HUES48 (cell line): ENCODE measurements at regions not wholly inside any gene's neighbourhood (a gene's known extent, or its start where the extent isn't known, plus 50 kb on each side); places are given as distances from the start of the nearest gene placed in this dataset.
"Not testable (repeated sequence)": the region's sequence is repeated elsewhere in the genome, so short reads cannot be mapped to it uniquely, and the experiment has no call there.

ENCODE experiments used
- H3K27ac ChIP-seq: one replicate; pipeline ENCODE4 v1.7.0; 2013; ENCODE audit warnings: low read depth, low read length, inconsistent platforms
- H3K27me3 ChIP-seq: 2 replicates; pipeline ENCODE4 v1.6.1; 2013; ENCODE audit warnings: mild to moderate bottlenecking, low read length; ENCODE audit not compliant: control insufficient read depth, insufficient read depth
- H3K36me3 ChIP-seq: 2 replicates; pipeline ENCODE4 v1.6.1; 2013; ENCODE audit warnings: low read length; ENCODE audit not compliant: control insufficient read depth, insufficient read depth
- H3K4me1 ChIP-seq: 2 replicates; pipeline ENCODE4 v1.6.1; 2013; ENCODE audit warnings: mild to moderate bottlenecking, low read length; ENCODE audit not compliant: control insufficient read depth, insufficient read depth
- H3K4me3 ChIP-seq: 2 replicates; pipeline ENCODE4 v1.5.1; 2013; ENCODE audit warnings: mild to moderate bottlenecking, low read depth, low read length
- H3K9ac ChIP-seq: 2 replicates; pipeline ENCODE4 v1.6.1; 2013; ENCODE audit warnings: mild to moderate bottlenecking, low read depth, low read length, moderate library complexity
- H3K9me3 ChIP-seq: 2 replicates; pipeline ENCODE4 v1.6.1; 2013; ENCODE audit warnings: low read length; ENCODE audit not compliant: control insufficient read depth, insufficient read depth

DNA sequence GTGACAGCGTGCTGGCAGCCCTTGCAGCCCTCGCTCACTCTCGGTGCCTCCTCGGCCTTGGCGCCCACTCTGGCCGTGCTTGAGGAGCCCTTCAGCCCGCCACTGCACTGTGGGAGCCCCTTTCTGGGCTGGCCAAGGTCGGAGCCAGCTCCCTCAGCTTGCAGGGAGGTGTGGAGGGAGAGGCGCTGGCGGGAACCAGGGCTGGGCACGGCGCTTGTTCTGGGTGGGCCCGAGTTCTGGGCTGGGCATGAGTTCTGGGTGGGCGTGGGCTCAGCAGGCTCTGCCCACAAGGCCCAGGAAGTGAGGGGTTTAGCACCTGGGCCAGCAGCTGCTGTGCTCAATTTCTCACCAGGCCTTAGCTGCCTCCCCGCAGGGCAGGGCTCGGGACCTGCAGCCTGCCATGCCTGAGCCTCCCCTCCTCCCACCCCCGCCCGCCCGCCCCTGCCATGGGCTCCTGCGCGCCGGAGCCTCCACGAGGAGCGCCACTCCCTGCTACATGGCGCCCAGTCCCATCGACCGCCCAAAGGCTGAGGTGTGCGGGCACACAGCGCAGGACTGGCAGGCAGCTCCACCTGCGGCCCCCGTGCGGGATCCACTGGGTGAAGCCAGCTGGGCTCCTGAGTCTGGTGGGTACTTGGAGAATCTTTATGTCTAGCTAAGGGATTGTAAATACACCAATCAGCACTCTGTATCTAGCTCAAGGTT, 169.7 kb downstream of the DEPDC1B start:
- not testable (repeated sequence) for H3K4me3 ChIP-seq, H3K27ac ChIP-seq, H3K36me3 ChIP-seq, H3K9me3 ChIP-seq, H3K9ac ChIP-seq, H3K4me1 ChIP-seq, H3K27me3 ChIP-seq

DNA sequence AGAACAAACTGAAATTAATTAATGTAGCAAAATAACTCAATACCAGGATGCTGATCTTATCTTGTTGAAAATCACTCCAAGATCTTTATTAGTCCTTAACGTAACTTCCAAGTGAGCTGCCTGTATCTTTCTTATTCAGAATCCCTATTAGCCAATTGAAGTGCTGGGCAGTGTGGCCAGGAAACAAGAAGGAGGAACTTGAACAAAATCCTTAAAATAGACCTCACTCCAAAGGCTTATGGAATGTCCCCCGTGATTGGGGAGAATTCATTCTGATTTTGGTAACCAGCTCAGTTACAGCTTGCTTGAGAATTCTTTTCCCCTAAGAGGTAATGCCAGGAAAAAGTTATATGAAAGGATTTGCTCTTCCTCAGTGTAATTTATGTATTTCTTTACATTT, 171.0 kb downstream of the DEPDC1B start:
- no peaks in the 10 kb centered on the region for H3K27me3 ChIP-seq
- H3K4me1 ChIP-seq: peaks cover 5% of the 10 kb centered on the region; the same call in 1 of the 2 replicates
- no peak overlapping the region for H3K27ac ChIP-seq
- no peak overlapping the region for H3K9ac ChIP-seq
- H3K9me3 ChIP-seq: no peaks in the 10 kb centered on the region
- H3K4me3 ChIP-seq: no peak overlapping the region
- H3K36me3 ChIP-seq: no peaks in the 10 kb centered on the region

DNA sequence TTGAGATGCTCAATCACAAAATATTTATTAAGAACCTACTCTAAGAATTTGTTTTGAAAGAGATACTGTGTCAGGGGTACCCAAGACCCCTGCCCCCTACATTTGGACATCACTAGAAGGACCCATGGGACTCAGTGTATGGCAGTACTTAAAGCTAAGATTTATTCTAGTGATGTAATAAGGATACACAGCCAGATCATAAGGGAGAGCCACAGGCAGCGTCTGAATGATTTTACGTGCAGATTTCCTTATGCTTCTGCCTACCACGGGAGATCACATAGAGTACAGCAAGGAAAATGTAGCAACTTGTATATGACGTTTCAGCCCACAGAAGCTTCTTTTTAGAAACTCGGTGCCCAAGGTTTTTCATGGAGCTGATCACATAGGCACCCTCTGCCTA, 172.9 kb downstream of the DEPDC1B start:
- Histone ChIP-seq H3K4me1 (peaks cover 8% of the 10 kb centered on the region; the same call in 1 of the 2 replicates), H3K9ac (no peak overlapping the region), H3K9me3 (no peaks in the 10 kb centered on the region), H3K36me3 (no peaks in the 10 kb centered on the region), H3K27me3 (no peaks in the 10 kb centered on the region), H3K27ac (no peak overlapping the region), H3K4me3 (no peak overlapping the region)

DNA sequence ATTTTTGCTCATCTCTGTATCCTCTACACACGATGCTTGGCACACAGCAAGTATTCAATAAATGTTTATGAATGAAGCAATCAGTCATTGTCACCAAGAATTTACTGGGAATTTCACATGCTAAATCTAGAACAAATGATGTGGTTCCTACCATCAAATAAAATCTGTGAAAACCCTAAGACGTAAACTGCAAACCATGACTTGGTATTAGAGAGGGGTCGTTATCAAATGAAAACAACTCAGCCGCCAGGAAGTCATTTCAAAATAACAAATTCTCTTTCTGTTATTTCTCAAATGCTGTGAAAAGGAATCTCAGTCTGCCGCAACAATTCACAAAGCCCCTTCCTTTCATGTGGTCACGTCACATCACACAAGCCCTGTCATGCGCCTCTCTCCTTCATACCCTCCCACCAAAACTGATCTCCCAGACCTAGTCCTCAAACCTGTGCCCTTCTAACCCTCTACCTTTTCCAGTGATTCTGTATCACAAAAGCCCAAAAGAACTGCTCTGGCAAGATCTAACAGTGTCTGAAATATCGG, 173.6 kb downstream of the DEPDC1B start:
- peaks cover 11% of the 10 kb centered on the region; the same call in 1 of the 2 replicates for H3K4me1 ChIP-seq
- no peaks in the 10 kb centered on the region for H3K9me3 ChIP-seq
- H3K27me3 ChIP-seq: no peaks in the 10 kb centered on the region
- H3K27ac ChIP-seq: no peak overlapping the region
- no peak overlapping the region for H3K4me3 ChIP-seq
- no peaks in the 10 kb centered on the region for H3K36me3 ChIP-seq
- no peak overlapping the region for H3K9ac ChIP-seq

DNA sequence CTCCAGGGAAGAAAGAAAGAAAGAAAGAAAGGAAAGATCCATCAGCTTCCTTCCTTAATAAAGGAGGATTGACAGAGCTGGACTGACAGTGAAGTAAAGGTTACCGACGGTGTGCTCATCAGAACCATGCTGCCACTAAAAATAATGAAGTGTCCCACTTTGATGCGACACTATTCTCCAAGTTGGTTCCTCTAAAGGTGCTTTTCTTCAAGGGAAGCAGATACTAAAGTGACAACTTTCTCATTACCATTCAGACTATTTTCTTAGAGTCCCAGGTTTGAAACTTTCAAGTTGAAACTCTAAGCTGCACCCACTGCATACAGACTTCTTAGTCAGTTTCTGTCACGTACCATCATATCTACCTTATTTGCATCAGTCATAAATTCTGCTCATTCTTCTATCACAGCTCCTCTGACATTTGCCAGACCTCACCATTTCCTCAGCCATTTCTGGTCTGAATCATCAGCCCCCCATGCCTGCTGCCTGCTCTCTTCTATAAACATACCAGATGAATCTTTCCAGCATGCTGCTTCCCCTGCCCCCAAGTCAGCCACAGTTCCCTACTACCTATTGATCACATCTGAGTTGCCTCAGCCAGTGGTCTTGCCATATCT, 177.6 kb downstream of the DEPDC1B start:
- H3K27ac ChIP-seq: no peak overlapping the region
- no peaks in the 10 kb centered on the region for H3K36me3 ChIP-seq
- H3K9ac ChIP-seq: no peak overlapping the region
- no peaks in the 10 kb centered on the region for H3K9me3 ChIP-seq
- no peaks in the 10 kb centered on the region for H3K27me3 ChIP-seq
- no peak overlapping the region for H3K4me3 ChIP-seq
- peaks cover 5% of the 10 kb centered on the region; the same call in 1 of the 2 replicates for H3K4me1 ChIP-seq

DNA sequence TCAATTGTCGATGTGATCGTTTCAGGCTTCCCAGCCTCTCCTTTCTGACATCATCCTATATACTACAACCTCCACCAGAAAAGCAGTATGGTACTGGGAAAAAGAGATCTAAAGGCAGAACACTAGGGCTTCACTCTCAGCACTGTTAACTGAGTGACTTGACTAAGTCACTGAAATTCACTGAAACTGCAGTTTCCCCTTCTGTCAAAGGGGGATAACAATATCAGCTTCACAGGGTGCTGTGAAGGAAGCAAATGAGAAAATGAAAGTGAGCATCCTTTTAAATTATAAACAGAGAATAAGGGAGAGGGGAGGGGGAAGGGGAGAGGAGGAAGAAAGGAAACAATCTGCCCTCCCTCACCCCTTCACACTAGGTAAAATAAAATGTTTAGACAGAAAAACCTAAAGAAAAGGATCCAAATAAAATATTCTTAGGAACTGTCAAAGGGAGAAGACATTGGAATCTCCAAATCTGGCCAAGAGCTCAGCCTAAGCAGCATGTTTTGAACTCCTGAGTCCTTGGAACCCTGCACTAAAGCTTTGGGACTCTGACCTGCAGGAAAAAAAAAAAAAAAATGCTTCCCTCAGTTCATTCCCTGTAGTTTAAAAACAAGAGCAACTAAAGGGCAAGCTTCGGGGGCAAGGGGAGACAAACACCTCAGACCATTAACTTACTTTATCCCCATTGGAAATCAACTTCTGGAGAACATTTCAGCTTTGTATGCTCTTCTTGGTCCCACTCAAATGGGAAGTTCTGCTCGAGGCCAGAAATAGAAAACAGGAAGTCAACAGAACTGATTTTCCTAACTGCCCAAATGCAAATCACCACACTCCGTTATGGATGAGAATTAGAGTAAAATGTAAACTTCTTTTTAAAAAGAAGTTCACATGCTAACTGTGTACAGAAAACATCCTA, 178.3 kb downstream of the DEPDC1B start:
- no peaks in the 10 kb centered on the region for H3K36me3 ChIP-seq
- H3K27ac ChIP-seq: no peak overlapping the region
- no peak overlapping the region for H3K4me3 ChIP-seq
- H3K4me1 ChIP-seq: peaks cover 5% of the 10 kb centered on the region; the same call in 1 of the 2 replicates
- no peaks in the 10 kb centered on the region for H3K9me3 ChIP-seq
- H3K27me3 ChIP-seq: no peaks in the 10 kb centered on the region
- H3K9ac ChIP-seq: no peak overlapping the region; the same call in 1 of the 2 replicates

DNA sequence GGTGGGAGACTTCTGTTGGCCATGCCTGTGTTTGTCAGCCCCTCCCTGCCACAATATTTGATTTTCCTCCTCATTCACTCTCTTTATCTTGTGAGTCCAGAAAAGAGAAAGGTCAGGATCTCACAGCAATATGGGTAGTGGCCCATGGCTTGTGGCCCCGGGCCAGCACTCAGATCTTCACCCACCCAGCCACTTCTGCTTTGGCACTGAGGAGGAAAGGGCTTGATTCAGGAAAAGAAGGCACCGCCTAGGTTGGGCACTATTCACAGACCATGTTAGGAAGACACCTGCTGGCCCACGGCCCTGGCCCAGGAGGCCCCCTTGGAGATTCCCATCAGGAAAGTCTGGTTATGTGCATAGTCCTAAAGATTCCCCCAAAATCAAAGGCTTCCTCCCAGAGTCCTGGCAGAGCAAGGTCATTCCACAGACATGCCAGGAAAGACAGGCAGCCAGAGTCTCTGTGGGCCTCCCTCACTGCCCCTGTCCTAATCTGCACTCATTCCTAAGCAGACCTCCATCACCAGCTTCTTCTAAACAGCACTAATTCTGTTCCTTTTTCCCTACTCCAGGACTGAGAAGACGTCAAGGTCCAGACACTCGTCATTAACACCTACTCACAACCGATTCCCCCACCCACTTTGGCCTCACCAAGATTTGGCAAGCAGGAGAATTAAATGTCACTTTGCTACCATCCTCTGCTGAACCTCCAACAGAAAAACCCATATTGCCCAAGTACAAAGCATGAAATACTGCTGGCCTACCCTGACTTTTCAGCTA, 179.3 kb downstream of the DEPDC1B start:
- Histone ChIP-seq H3K4me1 (peaks cover 5% of the 10 kb centered on the region; the same call in 1 of the 2 replicates), H3K9ac (no peak overlapping the region), H3K9me3 (no peaks in the 10 kb centered on the region), H3K4me3 (no peak overlapping the region), H3K27ac (no peak overlapping the region), H3K27me3 (no peaks in the 10 kb centered on the region), H3K36me3 (no peaks in the 10 kb centered on the region)

DNA sequence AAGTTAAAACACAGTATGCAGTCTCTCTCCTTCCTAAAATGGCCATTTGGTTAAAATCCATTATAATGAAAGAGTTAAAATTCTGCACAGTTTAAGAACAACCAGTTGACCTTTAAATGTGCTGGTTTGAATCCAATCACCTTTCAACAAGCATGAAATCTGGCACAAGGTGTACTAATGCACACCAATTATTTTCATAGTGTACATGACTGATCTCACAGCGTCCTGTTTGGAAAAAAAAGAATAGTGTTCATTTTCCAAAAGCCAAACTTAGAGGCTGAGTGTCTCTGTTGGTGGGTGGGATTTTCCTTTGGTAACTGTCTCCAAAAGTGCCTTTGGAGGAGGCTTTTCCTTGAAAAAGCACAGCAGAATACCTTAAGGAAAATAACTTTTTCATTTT, 180.6 kb downstream of the DEPDC1B start:
- H3K27me3 ChIP-seq: no peaks in the 10 kb centered on the region
- H3K9me3 ChIP-seq: no peaks in the 10 kb centered on the region
- peaks cover 5% of the 10 kb centered on the region; the same call in 1 of the 2 replicates for H3K4me1 ChIP-seq
- no peak overlapping the region for H3K9ac ChIP-seq
- no peak overlapping the region for H3K4me3 ChIP-seq
- no peak overlapping the region for H3K27ac ChIP-seq
- no peaks in the 10 kb centered on the region for H3K36me3 ChIP-seq

DNA sequence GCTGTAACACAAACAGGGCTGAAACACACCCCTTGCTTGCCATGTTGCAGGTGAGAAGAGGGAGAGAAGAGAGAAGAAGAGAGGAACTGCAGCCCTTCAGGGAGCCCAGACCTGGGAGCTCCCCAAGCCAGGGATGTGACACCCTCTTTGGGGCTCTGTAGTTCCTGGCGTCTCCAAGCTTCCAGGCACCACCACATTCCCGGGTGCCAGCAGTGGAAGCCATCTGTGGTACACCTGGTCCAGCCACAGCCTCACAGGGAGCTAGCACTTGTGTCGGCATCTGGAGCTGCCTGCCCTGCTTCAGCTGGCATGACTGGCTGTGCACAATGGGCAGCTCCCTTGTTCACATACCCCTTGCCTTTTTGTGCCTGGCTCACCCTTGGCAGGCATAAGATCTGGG, 182.1 kb downstream of the DEPDC1B start:
- Histone ChIP-seq H3K9ac (no peak overlapping the region), H3K27ac (no peak overlapping the region), H3K4me3 (no peak overlapping the region)

DNA sequence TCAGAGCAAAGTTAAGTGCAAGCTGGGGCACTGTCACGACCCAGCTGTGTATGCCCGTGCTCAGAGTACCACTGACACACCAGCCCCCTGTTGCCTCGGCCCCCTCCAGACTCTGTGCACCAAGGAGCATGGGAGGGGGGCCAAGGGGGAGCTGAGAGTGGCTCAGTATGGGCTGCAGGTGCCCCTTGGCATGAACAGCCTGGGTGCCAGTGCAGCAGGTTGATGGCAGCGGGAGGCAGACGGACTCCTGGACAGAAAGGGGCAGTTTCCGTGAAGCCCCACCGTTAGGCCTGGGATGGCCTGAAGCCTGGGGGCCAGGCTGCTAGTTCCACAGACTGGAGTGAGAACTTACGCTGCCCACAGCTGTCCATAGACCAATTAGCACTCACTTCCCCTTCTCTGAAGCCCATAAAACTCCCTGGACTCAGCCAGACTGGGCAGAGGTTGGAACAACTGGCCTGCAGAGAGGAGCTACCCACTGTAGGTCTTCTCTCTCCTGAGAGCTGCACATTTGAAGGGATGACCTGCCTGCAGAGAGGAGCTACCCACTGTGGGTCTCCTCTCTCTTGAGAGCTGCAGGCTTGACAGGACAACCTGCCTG, 182.8 kb downstream of the DEPDC1B start:
- H3K36me3 ChIP-seq: no peaks in the 10 kb centered on the region
- no peak overlapping the region for H3K4me3 ChIP-seq
- no peaks in the 10 kb centered on the region for H3K27me3 ChIP-seq
- H3K27ac ChIP-seq: no peak overlapping the region
- peaks cover 4% of the 10 kb centered on the region; the same call in 1 of the 2 replicates for H3K4me1 ChIP-seq
- no peak overlapping the region for H3K9ac ChIP-seq
- H3K9me3 ChIP-seq: no peaks in the 10 kb centered on the region

More for the DNA sequence above, 182.1 kb downstream of the DEPDC1B start:
- no peaks in the 10 kb centered on the region for H3K9me3 ChIP-seq
- no peaks in the 10 kb centered on the region for H3K27me3 ChIP-seq
- peaks cover 5% of the 10 kb centered on the region; the same call in 1 of the 2 replicates for H3K4me1 ChIP-seq
- H3K36me3 ChIP-seq: no peaks in the 10 kb centered on the region
